ENCODE measurements at regions not wholly inside any gene's neighbourhood (a gene's known extent, or its start where the extent isn't known, plus 50 kb on each side); places are given as distances from the start of the nearest gene placed in this dataset.

GRCh38 chr20:57877131-57877824, 167.5 kb upstream of the PMEPA1 start:
- POLR2A ChIA-PET, result no interaction called here
- Histone ChIP-seq H2AFZ (ENCODE audit: low read depth, low read length, poor library complexity, severe bottlenecking) (no peak overlapping the region), H3K4me3 (replicated peaks in 1 of 2; ENCODE audit: low read depth in 1 of 2, low read length in 2 of 2) (no peak overlapping the region), H3K9me2 (ENCODE audit: insufficient read depth) (no peaks in the 10 kb centered on the region), H3K79me2 (ENCODE audit: insufficient read depth, low read length) (no peaks in the 10 kb centered on the region), H3K4me1 (ENCODE audit: control insufficient read depth in 1 of 2, insufficient read depth in 2 of 2, low read length in 2 of 2) (no peaks in the 10 kb centered on the region), H4K20me1 (ENCODE audit: insufficient read depth) (no peaks in the 10 kb centered on the region), H3K27me3 (ENCODE audit: insufficient read depth, low read length) (peaks cover 68% of the 10 kb centered on the region), H3K27ac (ENCODE audit: low read depth, low read length) (no peak overlapping the region), H3K9ac (ENCODE audit: low read length) (no peak overlapping the region), H3K36me3 (ENCODE audit: control insufficient read depth in 1 of 2, insufficient read depth in 2 of 2, low read length in 2 of 2) (no peaks in the 10 kb centered on the region), H3K9me3 (ENCODE audit: control insufficient read depth in 1 of 2, insufficient read depth in 1 of 2, low read depth in 1 of 2, low read length in 2 of 2) (no peaks in the 10 kb centered on the region), H3K4me2 (ENCODE audit: low read length) (no peak overlapping the region)
- TF ChIP-seq REST (IDR thresholded peaks at IDR 0.05; ENCODE audit: low read depth) (no peak), CEBPB (IDR thresholded peaks at IDR 0.05; ENCODE audit: low read depth) (no peak), MAX (IDR thresholded peaks at IDR 0.05) (no peak), CTCF (IDR thresholded peaks at IDR 0.05 in 2 of 3, conservative IDR thresholded peaks at IDR 0.05 in 1 of 3; ENCODE audit: borderline replicate concordance in 1 of 3, insufficient read depth in 1 of 3, low read depth in 2 of 3, low read length in 2 of 3) (no peak), YY1 (IDR thresholded peaks at IDR 0.05; ENCODE audit: extremely low read depth, insufficient replicate concordance, low read depth, low read length) (no peak), EZH2 (IDR thresholded peaks at IDR 0.05) (no peak), ELF1 (IDR thresholded peaks at IDR 0.05; ENCODE audit: borderline replicate concordance, low read depth) (no peak), EZH2phosphoT487 (IDR thresholded peaks at IDR 0.05; ENCODE audit: borderline replicate concordance) (no peak), ZFX (IDR thresholded peaks at IDR 0.05) (no peak), JUND (IDR thresholded peaks at IDR 0.05) (no peak), SRF (IDR thresholded peaks at IDR 0.05; ENCODE audit: low read depth) (no peak), FOSL1 (IDR thresholded peaks at IDR 0.05; ENCODE audit: low read depth) (no peak), CBX3 (IDR thresholded peaks at IDR 0.05; ENCODE audit: low read depth) (no peak), POLR2AphosphoS5 (IDR thresholded peaks at IDR 0.05; ENCODE audit: low read depth, low read length) (no peak), ZNF274 (IDR thresholded peaks at IDR 0.05; ENCODE audit: low read depth, low read length) (no peak), SIN3A (IDR thresholded peaks at IDR 0.05; ENCODE audit: low read depth) (no peak), ZBTB33 (IDR thresholded peaks at IDR 0.05; ENCODE audit: extremely low read depth, insufficient replicate concordance, low read length) (no peak), POLR2A (IDR thresholded peaks at IDR 0.05; ENCODE audit: borderline replicate concordance, extremely low read depth, insufficient read depth, insufficient read length) (no peak), RAD21 (IDR thresholded peaks at IDR 0.05; ENCODE audit: low read depth) (no peak), ATF3 (IDR thresholded peaks at IDR 0.05) (no peak)
- DNase-seq (ENCODE audit: low read depth, low spot score) (no peak), ATAC-seq (no peak)
- RAD21 ChIA-PET (ENCODE audit: low non-redundant PET in 1 of 2, low total read pairs in 2 of 2, uncharacterized antibody in 2 of 2, unreplicated experiment in 2 of 2), result no interaction called here
- intact Hi-C loops (cut with micrococcal nuclease), result no loop called here
- CTCF ChIA-PET, result no interaction called here
- no TSS peak for BruUV-seq (replicated peaks)

Measured in HCT116 (cell line).